Endothelial cell of umbilical vein (primary cell): ENCODE measurements at regions not wholly inside any gene's neighbourhood (a gene's known extent, or its start where the extent isn't known, plus 50 kb on each side); places are given as distances from the start of the nearest gene placed in this dataset.

Source experiments
- BruUV-seq: library from RNA; stranded (reverse); fragments of 400-500 nt; replicated peaks from 2 replicates; lab custom pipeline; 2021; lab: Mats Ljungman, UMichigan
- CTCF ChIA-PET: fragments of 300-600, 350-600 bp; sonication (Branson Sonifier 250); formaldehyde crosslinking; loops from one replicate; lab custom pipeline; 2021; ENCODE audit warnings: antibody characterized with exemption, inconsistent platforms; lab: Charles Lee
- POLR2A ChIA-PET: fragments of 300-600, 350-600 bp; sonication (Branson Sonifier 250); formaldehyde crosslinking; loops from one replicate; lab custom pipeline; 2021; ENCODE audit warnings: antibody characterized with exemption, inconsistent platforms; lab: Charles Lee
- DNase-seq: peaks from one replicate; pipeline ENCODE4 v3.0.0-alpha.2; 2011; ENCODE audit warnings: low read depth, low spot score
- FAIRE-seq: peaks from 2 replicates; lab custom pipeline; 2011; peaks lifted over from hg19 to GRCh38; lab: Jason Lieb, UNC
- H2AFZ ChIP-seq: 2 replicates; pipeline ENCODE4 v1.6.0; 2012; ENCODE audit warnings: low read depth, low read length, control low read depth, inconsistent platforms
- H3K27ac ChIP-seq: 2 replicates; pipeline ENCODE4 v1.5.1; 2011; ENCODE audit warnings: low read depth, mild to moderate bottlenecking, control low read depth, low read length, moderate library complexity; ENCODE audit not compliant: insufficient read depth
- H3K27me3 ChIP-seq, 2 experiments: 2 replicates each; pipeline versions ENCODE4 v1.6.0 to v1.6.1; 2011; ENCODE audit warnings: low read length in 2 of 2, mixed read lengths in 1 of 2; ENCODE audit not compliant: control insufficient read depth in 2 of 2, insufficient read depth in 2 of 2
- H3K36me3 ChIP-seq, 2 experiments: 2 replicates in 1 of 2; 3 replicates in 1 of 2; pipeline ENCODE4 v1.5.1; 2011; ENCODE audit warnings: low read length in 2 of 2, mild to moderate bottlenecking in 1 of 2, moderate library complexity in 1 of 2; ENCODE audit not compliant: control insufficient read depth in 2 of 2, insufficient read depth in 2 of 2; ENCODE audit errors: extremely low read depth in 1 of 2
- H3K4me1 ChIP-seq: 3 replicates; pipeline ENCODE4 v1.5.1; 2011; ENCODE audit warnings: mild to moderate bottlenecking, low read length; ENCODE audit not compliant: control insufficient read depth, insufficient read depth; ENCODE audit errors: extremely low read depth
- H3K4me2 ChIP-seq: 2 replicates; pipeline ENCODE4 v1.6.1; 2011; ENCODE audit warnings: low read length, control low read depth, mixed read lengths; ENCODE audit not compliant: insufficient read depth
- H3K4me3 ChIP-seq, 3 experiments: fragments of 200-600 bp in 1 of 3; sonication (generic), shearing (Covaris generic) in 1 of 3; replicated peaks in 1 of 3; 2 replicates each; pipeline ENCODE4 v1.5.1; 2011 to 2016; ENCODE audit warnings: control low read depth in 3 of 3, low read length in 3 of 3, mild to moderate bottlenecking in 2 of 3, inconsistent platforms in 1 of 3, low read depth in 1 of 3, moderate library complexity in 1 of 3; ENCODE audit not compliant: insufficient read depth in 1 of 3
- H3K79me2 ChIP-seq: 2 replicates; pipeline ENCODE4 v1.6.0; 2012; ENCODE audit warnings: low read length, inconsistent platforms; ENCODE audit not compliant: control insufficient read depth, insufficient read depth
- H3K9ac ChIP-seq: replicated peaks from 2 replicates; pipeline ENCODE3; 2011; ENCODE audit warnings: low read length, control low read depth; ENCODE audit not compliant: insufficient read depth; ENCODE audit errors: extremely low read depth
- H3K9me1 ChIP-seq: replicated peaks from 3 replicates; pipeline ENCODE4 v1.6.0; 2011; ENCODE audit warnings: mild to moderate bottlenecking, low read length; ENCODE audit not compliant: control insufficient read depth, insufficient read depth; ENCODE audit errors: extremely low read depth
- H3K9me3 ChIP-seq: replicated peaks from 2 replicates; pipeline ENCODE4 v1.5.1; 2012; ENCODE audit warnings: low read length, inconsistent platforms; ENCODE audit not compliant: control insufficient read depth, insufficient read depth
- H4K20me1 ChIP-seq: replicated peaks from 2 replicates; pipeline ENCODE3; 2011; ENCODE audit warnings: mild to moderate bottlenecking, low read length; ENCODE audit not compliant: control insufficient read depth, insufficient read depth; ENCODE audit errors: extremely low read depth
- CTCF ChIP-seq, 2 donors: IDR thresholded peaks; 1 replicate in 1 of 2; 2 replicates in 1 of 2; pipeline ENCODE4 v1.5.1; 2011; ENCODE audit warnings: low read length in 2 of 2, mild to moderate bottlenecking in 2 of 2, moderate library complexity in 2 of 2, control low read depth in 1 of 2, inconsistent platforms in 1 of 2, low read depth in 1 of 2; ENCODE audit not compliant: insufficient read depth in 1 of 2; ENCODE audit errors: extremely low read depth in 1 of 2
- EZH2 ChIP-seq: IDR thresholded peaks from 2 replicates; pipeline ENCODE4 v1.6.1; 2012; ENCODE audit warnings: borderline replicate concordance, low read depth, mild to moderate bottlenecking, moderate library complexity, low read length, inconsistent platforms; ENCODE audit not compliant: severe bottlenecking
- GATA2 ChIP-seq: IDR thresholded peaks from 2 replicates; pipeline ENCODE4 v1.7.0; 2011; ENCODE audit warnings: low read depth, mild to moderate bottlenecking, moderate library complexity, mixed read lengths, low read length; ENCODE audit not compliant: insufficient read length, insufficient read depth
- JUN ChIP-seq: IDR thresholded peaks from 2 replicates; pipeline ENCODE4 v1.6.1; 2011; ENCODE audit warnings: borderline replicate concordance, low read depth; ENCODE audit not compliant: insufficient read length, insufficient read depth
- MAX ChIP-seq: IDR thresholded peaks from 2 replicates; pipeline ENCODE4 v1.6.1; 2011; ENCODE audit not compliant: insufficient read depth, insufficient read length
- MYC ChIP-seq: IDR thresholded peaks from one replicate; pipeline ENCODE4 v1.6.1; 2011; ENCODE audit warnings: mild to moderate bottlenecking, low read depth, low read length
- POLR2A ChIP-seq: IDR thresholded peaks from 2 replicates; pipeline ENCODE4 v1.6.1; 2012; ENCODE audit warnings: low read depth, mild to moderate bottlenecking, control low read depth, low read length
- POLR2AphosphoS5 ChIP-seq: IDR thresholded peaks from 2 replicates; pipeline ENCODE4 v1.6.1; 2012; ENCODE audit warnings: low read depth, mild to moderate bottlenecking, control low read depth, low read length, moderate library complexity; ENCODE audit not compliant: insufficient read depth
- dilution Hi-C: fragments of 300-500 bp; cut with MboI; formaldehyde crosslinking; loops from one replicate; pipeline ENCODE4 v1.15.0; 2019; ENCODE audit warnings: low sequenced_read_pairs; ENCODE audit not compliant: extremely low pct_ligation_motif_present
- intact Hi-C: fragments of 100-400 bp; cut with micrococcal nuclease; formaldehyde crosslinking; loops from one replicate; pipeline ENCODE4 v1.10.0; 2022

GRCh38 chr1:91616712-91617111, 116.1 kb downstream of the CDC7 start:
- intact Hi-C loops: no loop called here
- no peaks in the 10 kb centered on the region for H3K79me2 ChIP-seq
- DNase-seq (no peak), FAIRE-seq (no peak)
- H3K4me2 ChIP-seq: no peak overlapping the region
- no peaks in the 10 kb centered on the region for H4K20me1 ChIP-seq
- dilution Hi-C loops: no loop called here
- no peak overlapping the region for H3K27ac ChIP-seq
- TF ChIP-seq JUN (no peak), EZH2 (no peak), MYC (no peak), POLR2AphosphoS5 (no peak), POLR2A (no peak), GATA2 (no peak)
- no peaks in the 10 kb centered on the region for H3K36me3 ChIP-seq
- H3K4me3 ChIP-seq: no peak overlapping the region
- H3K9me3 ChIP-seq: no peaks in the 10 kb centered on the region
- BruUV-seq: no TSS peak
- H2AFZ ChIP-seq: no peak overlapping the region
- peaks cover 3 to 10% of the 10 kb centered on the region in 2 experiments for H3K27me3 ChIP-seq
- no peak overlapping the region for H3K9ac ChIP-seq
- H3K4me1 ChIP-seq: no peaks in the 10 kb centered on the region
- POLR2A ChIA-PET: no interaction called here
- no peaks in the 10 kb centered on the region for H3K9me1 ChIP-seq
- CTCF ChIA-PET: no interaction called here

GRCh38 chr1:91617285-91617765, 116.7 kb downstream of the CDC7 start:
- intact Hi-C loops: no loop called here
- DNase-seq (no peak), FAIRE-seq (peak; percentile 4)
- H2AFZ ChIP-seq: no peak overlapping the region
- dilution Hi-C loops: no loop called here
- TF ChIP-seq CTCF (IDR thresholded peaks at IDR 0.05; ENCODE audit: extremely low read depth in 1 of 2, insufficient read depth in 1 of 2, low read depth in 1 of 2, low read length in 2 of 2): peak in 1 of 2 donors; percentile 7
- no peak for TF ChIP-seq MAX
- TF ChIP-seq GATA2: no peak
- H3K9me1 ChIP-seq: no peaks in the 10 kb centered on the region
- ChIA-PET CTCF (no interaction called here), POLR2A (no interaction called here)
- H3K4me3 ChIP-seq: no peak overlapping the region
- no peaks in the 10 kb centered on the region for H3K4me1 ChIP-seq
- H3K9me3 ChIP-seq: no peaks in the 10 kb centered on the region
- H3K27me3 ChIP-seq: peaks cover 3 to 10% of the 10 kb centered on the region in 2 experiments
- H4K20me1 ChIP-seq: no peaks in the 10 kb centered on the region
- no peaks in the 10 kb centered on the region for H3K79me2 ChIP-seq
- H3K9ac ChIP-seq: no peak overlapping the region
- no peaks in the 10 kb centered on the region for H3K36me3 ChIP-seq
- H3K27ac ChIP-seq: no peak overlapping the region
- BruUV-seq: no TSS peak
- no peak overlapping the region for H3K4me2 ChIP-seq
